ENCODE measurements at regions not wholly inside any gene's neighbourhood (a gene's known extent, or its start where the extent isn't known, plus 50 kb on each side); places are given as distances from the start of the nearest gene placed in this dataset.
"Not testable (repeated sequence)": the region's sequence is repeated elsewhere in the genome, so short reads cannot be mapped to it uniquely, and the experiment has no call there.

DNA sequence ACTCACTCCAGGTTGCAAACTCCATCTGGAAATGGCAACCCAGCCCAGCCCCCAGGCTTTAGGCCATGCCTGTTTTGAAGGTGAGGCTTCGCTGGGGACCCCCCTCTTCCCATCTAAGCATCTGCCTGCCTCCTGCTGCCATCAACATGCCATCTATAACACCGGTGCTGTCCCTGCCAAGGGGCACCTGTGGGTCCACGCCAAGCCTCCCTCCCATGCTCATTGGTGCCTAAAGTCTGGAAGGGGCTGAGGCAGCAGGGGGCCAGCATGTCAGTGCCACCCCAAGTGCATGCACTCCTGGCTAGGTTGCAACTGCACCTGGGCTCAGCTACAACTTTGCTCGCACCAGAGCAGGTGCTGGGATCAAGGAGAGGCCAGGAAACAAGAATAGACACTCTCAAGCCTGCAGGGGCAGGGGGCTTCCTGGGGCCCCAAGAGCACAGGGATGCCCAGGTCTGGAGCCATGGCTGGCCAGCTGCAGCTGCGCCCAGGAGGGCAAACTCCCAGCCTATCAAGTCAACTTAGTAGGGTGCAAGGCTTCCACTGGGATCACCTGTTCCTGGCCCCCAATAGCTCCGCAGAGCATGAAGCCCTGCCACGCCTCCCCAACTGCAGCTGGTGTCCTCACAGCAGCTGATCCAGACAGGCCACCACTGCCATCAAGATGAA is 151.3 kb upstream of the HSF2 start:
- DNase-seq (ENCODE audit: low spot score), result no peak

DNA sequence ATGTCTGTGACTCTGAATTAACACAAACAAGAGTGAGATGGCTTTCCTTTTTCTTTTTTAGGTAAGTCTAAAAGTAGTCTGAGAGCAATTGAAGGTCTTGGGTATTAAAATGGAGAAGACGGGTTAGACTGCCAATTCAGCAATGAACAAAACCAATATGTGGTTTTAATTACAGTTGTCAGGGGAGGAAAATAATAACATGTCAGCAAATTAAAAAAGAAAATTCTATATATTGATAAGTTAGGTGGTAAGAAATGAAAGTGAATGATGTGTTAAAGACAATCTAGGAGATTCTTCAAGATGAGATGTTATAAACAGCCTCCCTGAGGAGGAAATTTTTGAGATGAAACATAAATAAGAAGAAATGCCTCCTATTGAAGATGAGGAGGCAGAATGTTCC is 150.6 kb upstream of the HSF2 start:
- DNase-seq (ENCODE audit: low spot score), result no peak

DNA sequence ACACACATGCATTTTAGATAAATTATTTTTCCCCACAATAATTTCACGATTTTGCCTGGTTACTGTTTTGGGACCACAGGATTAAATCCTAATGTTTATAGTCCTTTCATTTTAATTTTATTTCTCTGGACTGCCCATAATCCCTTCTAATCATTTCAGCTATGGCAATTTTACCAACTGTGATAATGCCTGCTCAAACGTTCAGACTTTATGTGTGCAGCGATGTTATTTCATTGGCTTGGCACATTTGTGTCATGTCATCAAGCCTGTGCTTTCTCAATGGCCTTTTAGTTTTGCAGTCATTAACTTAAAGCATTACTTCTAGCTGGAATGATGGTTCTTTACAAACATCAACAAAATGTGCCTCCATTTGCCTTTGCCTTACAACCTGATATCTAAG is 140.6 kb upstream of the HSF2 start:
- no peak for DNase-seq (ENCODE audit: low spot score)

DNA sequence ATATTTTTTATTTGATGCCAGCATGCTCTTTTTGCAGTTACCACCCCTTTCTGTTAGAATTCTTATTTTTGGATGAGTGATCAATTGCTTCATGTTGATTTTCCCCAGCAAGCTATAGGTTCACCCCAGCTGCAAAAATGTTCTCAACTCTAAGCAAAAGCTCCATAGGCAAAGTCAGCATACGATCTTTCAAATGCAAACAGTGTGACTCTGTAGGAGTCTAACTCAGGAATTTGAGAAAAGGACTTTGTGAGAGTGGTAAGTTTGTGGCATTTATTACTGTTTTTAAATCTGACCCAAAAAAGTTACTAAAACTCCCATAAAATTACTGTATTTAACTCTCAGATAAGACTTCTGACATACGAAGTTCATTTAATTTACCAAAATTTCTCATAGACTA is 134.9 kb upstream of the HSF2 start:
- no peak for DNase-seq (ENCODE audit: low spot score)

DNA sequence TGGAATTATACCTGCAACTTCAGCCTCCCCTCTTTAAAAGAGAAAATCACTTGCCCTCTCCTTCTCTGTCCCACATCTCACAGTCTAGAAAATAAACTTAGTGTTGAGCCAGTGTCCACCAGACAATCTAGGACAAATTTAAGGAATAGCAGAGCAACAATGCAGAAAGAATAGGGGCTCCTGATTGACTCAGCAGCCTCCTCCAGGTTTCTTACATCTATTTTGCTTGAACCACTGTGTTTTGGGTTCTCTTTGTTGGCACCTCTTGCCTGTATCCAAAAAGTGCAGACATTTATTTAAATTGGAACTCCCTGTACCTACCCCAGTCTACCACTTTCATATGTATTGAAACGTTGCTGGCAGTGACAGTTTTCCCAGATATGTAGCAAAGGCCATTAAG is 133.7 kb upstream of the HSF2 start:
- no peak for DNase-seq (ENCODE audit: low spot score)

DNA sequence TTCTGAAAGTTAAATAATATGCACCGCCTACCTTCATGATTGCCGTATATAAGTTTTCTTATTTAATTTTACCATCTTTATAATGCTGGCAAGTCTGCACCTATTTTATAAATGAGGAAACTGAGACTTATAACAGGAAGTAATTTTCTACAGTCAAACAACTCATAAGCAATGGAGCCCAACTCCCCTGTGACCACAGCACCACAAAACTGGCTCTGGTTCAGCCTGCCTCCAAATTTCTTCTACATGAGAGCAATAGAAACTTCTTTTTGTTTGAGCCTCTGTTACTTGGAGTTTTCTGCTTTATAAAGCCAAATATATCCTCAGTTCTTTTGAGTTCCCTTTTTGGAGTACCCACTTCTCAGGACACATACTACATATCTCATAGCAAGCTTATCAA is 131.1 kb upstream of the HSF2 start:
- no peak for DNase-seq (ENCODE audit: low spot score)

DNA sequence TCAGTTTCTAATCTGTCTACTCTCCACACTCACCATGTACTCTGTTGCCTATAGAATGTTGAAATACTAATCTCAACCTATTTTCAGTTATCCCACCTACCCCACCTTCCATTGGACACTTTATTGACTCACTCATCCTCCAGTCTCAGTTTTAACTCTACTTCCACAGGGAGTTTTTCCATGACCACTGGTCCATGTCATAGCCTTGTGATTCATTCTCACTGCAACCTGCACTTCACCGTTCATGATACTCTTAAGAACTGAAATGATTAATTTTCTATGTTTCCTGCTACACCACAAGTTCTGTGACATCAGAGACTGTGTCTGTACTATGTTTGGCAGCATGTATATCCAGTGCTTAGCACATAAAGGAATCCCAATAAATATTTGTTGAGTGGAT is 122.8 kb upstream of the HSF2 start:
- no peak for DNase-seq (ENCODE audit: low spot score)

DNA sequence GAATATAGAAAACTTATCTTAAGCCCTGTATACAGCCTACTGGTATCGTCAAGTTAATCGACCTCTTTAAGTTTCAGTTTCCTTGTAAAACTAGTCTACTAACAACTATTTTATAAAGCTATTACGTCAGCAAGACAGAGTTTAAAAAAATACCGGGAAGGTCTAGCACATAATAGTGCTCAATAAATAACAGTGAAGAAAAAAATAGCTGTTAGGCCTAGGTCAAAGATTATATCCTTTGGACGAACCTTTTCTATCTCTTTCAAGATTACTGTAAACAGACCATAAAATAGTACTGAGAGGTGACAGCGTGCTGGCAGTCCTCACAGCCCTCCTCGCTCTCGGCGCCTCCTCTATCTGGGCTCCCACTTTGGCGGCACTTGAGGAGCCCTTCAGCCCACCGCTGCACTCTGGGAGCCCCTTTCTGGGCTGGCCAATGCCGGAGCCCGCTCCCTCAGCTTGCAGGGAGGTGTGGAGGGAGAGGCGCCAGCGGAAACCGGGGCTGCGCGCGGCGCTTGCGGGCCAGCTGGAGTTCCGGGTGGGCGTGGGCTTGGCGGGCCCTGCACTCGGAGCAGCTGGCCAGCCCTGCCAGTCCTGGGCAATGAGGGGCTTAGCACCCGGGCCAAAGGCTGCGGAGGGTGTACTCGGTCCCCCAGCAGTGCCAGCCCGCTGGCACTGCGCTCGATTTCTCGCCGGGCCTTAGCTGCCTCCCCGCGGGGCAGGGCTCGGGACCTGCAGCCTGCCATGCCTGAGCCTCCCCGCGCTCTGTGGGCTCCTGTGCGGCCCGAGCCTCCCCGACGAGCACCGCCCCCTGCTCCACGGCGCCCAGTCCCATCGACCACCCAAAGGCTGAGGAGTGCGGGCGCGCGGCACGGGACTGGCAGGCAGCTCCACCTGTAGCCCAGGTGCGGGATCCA is 119.1 kb upstream of the HSF2 start:
- not testable (repeated sequence) for DNase-seq (ENCODE audit: low spot score)

DNA sequence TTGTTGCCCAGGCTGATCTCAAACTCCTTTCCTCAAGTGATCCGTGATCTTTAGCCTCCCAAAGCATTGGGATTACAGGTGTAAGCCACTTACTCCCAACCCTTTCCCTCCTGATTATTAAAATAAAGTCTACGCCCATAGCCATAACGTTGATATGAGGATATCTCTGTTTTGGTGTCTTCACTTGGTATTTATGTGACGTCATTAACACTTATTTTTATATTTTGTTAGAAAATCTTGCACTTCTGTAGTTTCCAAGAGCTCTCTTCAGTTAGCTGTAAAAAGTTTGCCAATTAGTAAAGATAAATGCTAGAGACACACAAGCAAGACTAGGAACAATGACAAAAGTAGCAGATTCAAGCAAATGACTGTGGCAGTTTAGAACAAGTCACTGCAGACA is 115.6 kb upstream of the HSF2 start:
- no peak for DNase-seq (ENCODE audit: low spot score)

DNA sequence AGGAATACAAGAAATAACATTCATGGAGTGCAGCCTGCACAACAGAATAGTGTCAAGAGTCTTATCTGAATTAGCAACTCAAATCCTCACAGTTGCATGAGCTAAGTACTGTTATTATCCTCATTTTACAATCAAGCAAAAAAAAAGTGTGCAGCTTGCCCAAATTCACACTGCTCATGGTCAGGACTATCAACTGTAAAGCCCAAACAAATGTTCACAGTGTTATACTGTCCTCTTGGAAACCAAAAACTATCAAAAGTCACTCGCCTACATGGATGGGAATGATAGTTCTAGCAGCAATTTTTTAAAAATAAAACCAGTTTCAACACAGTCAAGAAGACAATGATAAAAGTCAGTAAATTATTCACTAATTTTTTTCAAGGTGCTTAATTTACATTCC is 114.6 kb upstream of the HSF2 start:
- DNase-seq (ENCODE audit: low spot score), result no peak

DNA sequence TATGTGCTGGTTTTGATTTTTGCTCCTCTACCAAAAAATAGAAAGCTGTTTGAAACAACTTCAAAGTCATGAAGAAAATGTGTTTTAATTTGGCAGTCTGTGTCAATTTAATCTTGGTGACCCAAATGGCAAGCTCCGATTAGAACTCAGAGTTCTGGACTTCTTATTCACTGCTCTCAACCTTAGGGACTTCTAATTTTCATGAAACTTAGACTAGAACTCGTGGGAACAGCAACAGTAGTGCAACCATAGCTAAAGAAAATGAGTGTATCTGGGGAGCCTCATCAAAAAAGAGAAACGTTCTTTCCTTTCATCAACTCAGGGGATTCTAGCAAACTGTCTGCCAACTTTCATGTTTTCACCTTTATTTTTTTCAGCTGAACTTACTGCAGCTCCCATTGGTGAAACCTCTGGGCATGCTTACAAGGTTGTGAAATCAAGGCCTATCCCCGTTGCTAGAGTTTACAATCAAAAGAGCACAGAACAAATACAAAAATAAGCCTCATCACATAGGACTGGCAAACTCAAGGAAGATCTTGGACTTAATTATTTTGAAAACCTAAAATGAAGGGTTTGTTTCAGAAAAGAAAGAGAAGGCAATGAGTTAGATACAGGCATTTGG is 114.0 kb upstream of the HSF2 start:
- DNase-seq (ENCODE audit: low spot score), result no peak

DNA sequence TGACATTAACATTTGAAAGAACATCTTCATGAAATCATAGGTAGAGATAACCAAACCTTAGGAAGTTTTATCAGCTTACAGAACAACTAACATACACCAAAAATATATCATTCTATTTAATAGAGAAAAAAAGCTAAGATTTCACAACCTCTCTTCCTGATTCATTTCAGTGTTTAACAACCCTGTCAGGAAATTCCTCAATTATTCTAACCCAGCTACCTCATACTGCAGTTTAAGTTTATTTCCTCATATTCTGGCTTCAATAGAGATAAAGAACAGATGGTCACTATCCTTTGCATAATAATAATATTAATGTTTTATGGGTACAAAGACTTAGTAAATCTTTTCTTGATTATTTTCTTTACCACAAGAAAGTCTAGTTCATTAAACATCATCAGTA is 112.9 kb upstream of the HSF2 start:
- no peak for DNase-seq (ENCODE audit: low spot score)

DNA sequence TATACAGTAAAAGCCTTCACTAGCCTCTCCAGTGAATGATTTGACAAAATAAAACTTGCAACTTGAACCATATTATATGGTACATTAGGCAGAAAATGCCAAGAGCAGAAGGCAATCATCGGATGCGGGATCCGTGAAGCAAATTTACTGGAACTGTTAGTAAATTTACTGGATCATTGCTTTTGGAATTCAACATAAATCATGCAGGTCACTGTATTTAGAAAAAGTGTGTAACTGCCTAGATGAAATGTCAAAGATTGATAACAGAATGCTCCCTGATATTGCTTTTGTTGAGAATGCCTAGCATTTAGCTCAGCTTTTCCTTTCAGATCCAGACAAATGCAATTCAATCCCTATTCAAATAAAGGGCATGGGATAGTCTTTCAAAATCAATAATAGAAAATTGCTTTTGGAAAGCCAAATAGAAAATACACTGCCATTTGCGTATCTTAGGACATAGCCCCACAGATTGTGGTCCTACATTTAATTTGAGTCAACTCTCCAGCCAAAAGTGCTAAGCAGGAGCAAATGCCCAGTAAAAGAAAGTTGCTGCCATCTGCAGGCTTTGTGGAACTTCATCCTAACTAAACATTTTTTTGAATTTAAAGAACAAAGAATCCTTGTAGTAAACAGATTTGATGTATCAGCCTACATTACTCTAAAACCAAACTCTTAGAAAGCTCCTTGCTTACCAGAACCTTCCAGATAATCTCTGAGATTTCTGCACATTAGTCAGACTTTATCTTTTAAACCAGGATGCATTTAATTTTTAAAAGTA is 109.5 kb upstream of the HSF2 start:
- peak; percentile 3 for DNase-seq (ENCODE audit: low spot score)

DNA sequence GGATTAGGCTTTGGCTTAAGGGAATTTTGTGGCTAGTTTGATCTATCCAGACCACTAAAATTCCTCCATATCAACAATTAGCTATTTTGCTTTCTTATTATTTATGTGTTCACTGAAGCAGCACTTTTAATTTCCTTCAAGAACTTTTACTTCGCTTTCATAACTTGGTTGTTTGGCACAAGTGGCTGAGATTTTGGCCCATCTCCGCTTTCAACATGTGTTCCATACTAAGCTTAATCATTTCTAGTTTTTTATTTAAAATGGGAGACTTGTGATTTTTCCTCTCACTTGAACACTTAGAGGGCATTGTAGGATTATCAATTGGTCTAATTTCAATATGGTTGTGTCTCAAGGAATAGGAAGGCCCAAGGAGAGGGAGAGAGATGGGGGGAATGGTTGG is 102.4 kb upstream of the HSF2 start:
- DNase-seq (ENCODE audit: low spot score), result no peak

DNA sequence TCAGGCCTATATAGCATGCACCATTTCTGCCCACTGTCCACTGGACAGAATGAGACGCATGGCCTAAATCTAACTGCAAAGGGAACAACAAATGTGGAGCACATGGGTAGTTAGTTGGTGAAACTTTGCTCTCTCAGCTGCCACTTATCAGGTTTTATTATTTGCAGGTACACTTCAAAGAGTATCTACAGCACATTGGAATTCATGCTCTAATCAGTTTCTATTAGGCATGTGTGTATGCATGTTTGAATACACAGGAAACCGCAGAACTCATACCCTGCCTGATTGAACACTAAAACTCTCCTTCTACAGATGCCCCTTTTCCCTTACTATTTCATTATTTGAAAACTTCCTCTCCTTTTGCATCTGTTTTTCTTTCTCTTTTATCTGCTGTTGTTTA is 97.4 kb upstream of the HSF2 start:
- no peak for DNase-seq (ENCODE audit: low spot score)

DNA sequence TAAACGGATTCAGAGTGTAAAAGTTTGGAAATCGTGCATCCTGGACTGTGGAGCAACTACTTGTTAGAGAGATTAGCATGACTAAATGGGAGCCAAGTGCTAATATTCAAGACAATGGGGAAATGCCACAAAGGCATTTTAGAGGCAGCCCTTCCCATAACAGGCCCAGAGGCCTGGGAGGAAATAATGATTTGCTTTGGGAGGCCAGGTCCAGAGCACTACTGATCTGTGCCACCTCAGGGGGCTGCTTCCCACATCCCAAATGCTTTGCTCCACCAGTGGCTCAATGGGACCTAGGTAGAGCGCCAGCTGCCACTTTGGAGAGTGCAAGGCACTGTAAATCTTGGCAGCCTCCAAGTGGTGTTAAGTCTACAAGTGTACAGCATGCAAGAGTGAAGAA is 91.9 kb upstream of the HSF2 start:
- DNase-seq (ENCODE audit: low spot score), result no peak

DNA sequence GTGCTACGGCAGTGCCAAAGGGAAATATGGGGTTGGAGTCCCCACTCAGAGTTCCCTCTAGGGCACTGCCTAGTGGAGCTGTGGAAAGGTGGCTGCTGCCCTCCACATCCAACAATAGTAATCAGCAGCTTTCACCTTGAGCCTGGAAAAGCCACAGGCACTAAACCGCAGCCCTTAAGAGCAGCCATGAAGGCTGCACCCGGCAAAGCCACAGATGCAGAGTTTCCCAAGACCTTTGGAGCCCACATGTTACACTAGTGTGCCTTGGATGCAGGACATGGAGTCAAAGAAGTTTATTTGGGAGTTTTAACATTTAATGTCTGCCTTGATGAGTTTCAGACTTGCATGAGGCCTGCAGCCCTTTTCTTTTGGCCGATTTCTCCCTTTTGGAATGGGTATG is 91.4 kb upstream of the HSF2 start:
- no peak for DNase-seq (ENCODE audit: low spot score)

DNA sequence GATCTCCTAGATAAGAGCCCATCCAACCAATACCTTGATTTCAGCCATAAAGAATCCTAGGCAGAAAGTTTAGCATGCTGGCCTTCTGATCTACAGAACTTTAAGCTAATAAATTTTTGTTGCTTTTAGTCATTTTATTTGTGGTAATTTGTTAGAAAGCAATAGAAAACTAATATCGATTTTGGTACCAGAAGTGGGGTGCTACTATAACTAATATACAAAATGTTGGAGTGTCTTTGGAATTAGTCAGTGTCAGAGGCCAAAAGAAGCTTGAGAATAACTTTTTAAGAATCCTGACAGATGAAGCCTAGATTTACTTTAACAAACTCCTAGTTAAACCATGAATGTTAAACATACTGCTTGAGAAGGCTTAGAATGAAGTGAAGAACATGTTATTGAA is 83.6 kb upstream of the HSF2 start:
- no peak for DNase-seq (ENCODE audit: low spot score)

DNA sequence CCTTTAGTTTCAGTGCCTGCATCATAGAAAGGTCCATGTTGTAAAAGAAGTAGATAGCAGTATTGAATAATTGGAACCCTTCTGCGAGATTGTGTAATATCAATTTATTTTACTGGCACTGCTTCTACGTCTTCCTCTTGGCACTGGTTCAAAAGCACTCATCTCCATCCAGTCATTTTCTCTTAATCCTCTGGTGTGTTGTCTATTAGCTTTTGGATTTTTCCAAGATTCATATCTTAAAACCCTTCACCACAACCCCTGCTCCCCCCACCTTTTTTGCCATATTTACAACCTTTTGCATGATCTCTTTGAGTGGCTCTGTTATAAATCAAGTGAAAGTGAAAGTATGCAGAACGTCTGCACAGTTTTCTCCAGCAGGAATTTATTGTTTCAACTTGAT is 76.6 kb upstream of the HSF2 start:
- DNase-seq (ENCODE audit: low spot score), result peak; percentile 16

DNA sequence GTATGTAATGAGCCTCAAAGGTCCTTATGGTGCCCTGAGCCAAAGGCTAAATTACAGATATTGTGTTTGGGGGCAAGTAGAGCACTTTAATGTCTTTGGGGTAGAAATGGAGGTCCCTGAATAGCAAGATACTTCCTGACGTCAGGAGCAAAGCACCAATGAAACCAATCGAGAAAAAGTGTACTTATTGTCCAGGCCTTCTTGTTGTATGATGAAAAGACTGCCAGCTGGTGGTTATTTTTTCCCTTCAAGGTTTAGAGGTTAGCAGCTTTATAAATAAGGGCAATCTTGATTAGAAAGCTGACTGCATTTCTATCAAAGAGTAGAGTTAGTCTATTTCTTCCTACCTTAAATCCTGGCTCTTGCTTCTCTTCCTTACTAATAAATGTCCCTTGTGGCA is 76.1 kb upstream of the HSF2 start:
- no peak for DNase-seq (ENCODE audit: low spot score)

DNA sequence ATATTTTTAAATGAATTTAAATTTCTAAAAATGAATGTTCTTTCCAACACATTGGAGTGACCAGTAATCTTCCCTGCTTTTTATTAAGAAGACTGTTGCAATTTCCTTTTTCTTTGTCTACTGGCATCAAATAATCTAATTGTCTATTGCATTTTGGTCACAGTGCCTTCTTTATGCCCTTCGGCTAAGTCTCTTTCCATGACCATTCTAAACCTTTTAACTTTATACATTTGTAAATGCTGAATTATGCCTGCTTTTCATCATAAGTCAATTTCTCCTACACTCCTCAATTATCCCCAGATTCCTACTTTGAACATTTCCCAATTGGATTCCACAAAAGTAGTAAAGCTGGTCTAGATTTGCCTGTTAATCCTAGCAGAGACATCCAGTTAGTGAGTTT is 69.1 kb upstream of the HSF2 start:
- DNase-seq (ENCODE audit: low spot score), result no peak

DNA sequence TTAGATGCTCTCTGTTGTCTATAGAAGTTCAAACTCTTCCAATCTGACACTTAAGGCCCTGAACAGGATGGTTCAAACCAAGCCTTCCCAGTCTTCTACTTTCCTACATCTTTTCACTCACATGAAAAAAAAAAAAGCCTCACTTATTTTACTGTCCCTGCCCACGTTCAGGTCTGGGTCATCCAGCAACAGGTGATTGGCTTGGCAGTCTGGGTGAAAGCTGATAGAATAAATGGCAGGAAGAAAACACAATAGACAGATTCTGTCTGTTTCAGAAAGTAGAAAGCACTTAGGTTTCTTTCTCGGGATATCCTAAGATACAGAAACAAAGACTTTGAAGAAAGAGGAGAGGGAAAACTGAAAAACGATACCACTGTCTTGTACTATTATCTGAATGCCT is 61.8 kb upstream of the HSF2 start:
- no peak for DNase-seq (ENCODE audit: low spot score)
